Activated CD4-positive, alpha-beta T cell treated with anti-CD3 and anti-CD28 coated beads, Interleukin-2, amount 50 U/mL, for 16 hours (primary cell): ENCODE measurements at regions not wholly inside any gene's neighbourhood (a gene's known extent, or its start where the extent isn't known, plus 50 kb on each side); places are given as distances from the start of the nearest gene placed in this dataset.

Source experiments
- DNase-seq: peaks from one replicate; pipeline ENCODE4 v3.0.0-alpha.2; 2020

GRCh38 chr18:41216341-41217003, 738.6 kb upstream of the PIK3C3 start:
- DNase-seq: no peak

GRCh38 chr18:41207706-41208105, 747.3 kb upstream of the PIK3C3 start:
- no peak for DNase-seq

GRCh38 chr18:41206341-41206830, 748.6 kb upstream of the PIK3C3 start:
- no peak for DNase-seq

GRCh38 chr18:41199212-41199611, 755.8 kb upstream of the PIK3C3 start:
- no peak for DNase-seq

GRCh38 chr18:41197967-41198366, 757.1 kb upstream of the PIK3C3 start:
- DNase-seq: no peak

GRCh38 chr18:41170346-41170745, 784.7 kb upstream of the PIK3C3 start:
- DNase-seq: no peak

- no peak for DNase-seq
Measured at GRCh38 chr18:41165625-41166024, 789.4 kb upstream of the PIK3C3 start.

- no peak for DNase-seq
Measured at GRCh38 chr18:41162781-41163180, 792.3 kb upstream of the PIK3C3 start.

GRCh38 chr18:41162191-41162590, 792.8 kb upstream of the PIK3C3 start:
- no peak for DNase-seq

- DNase-seq: no peak
Measured at GRCh38 chr18:41155910-41156851, 798.9 kb upstream of the PIK3C3 start.

- DNase-seq: no peak
Measured at GRCh38 chr18:41155025-41155424, 800.0 kb upstream of the PIK3C3 start.

GRCh38 chr18:41153871-41154270, 801.2 kb upstream of the PIK3C3 start:
- DNase-seq: no peak

- no peak for DNase-seq
Measured at GRCh38 chr18:41150316-41150715, 804.7 kb upstream of the PIK3C3 start.

GRCh38 chr18:41146301-41146700, 808.7 kb upstream of the PIK3C3 start:
- no peak for DNase-seq

- no peak for DNase-seq
Measured at GRCh38 chr18:41145516-41145915, 809.5 kb upstream of the PIK3C3 start.

- DNase-seq: no peak
Measured at GRCh38 chr18:41144441-41144840, 810.6 kb upstream of the PIK3C3 start.

- no peak for DNase-seq
Measured at GRCh38 chr18:41140506-41140905, 814.5 kb upstream of the PIK3C3 start.

- DNase-seq: no peak
Measured at GRCh38 chr18:41135146-41135545, 819.9 kb upstream of the PIK3C3 start.

GRCh38 chr18:41134426-41134825, 820.6 kb upstream of the PIK3C3 start:
- DNase-seq: no peak

GRCh38 chr18:41131050-41131449, 824.0 kb upstream of the PIK3C3 start:
- no peak for DNase-seq

- no peak for DNase-seq
Measured at GRCh38 chr18:41128545-41128944, 826.5 kb upstream of the PIK3C3 start.

GRCh38 chr18:41128126-41128525, 826.9 kb upstream of the PIK3C3 start:
- DNase-seq: no peak

GRCh38 chr18:41126541-41127235, 828.3 kb upstream of the PIK3C3 start:
- DNase-seq: no peak
